ENCODE measurements at regions not wholly inside any gene's neighbourhood (a gene's known extent, or its start where the extent isn't known, plus 50 kb on each side); places are given as distances from the start of the nearest gene placed in this dataset.
"Not testable (repeated sequence)": the region's sequence is repeated elsewhere in the genome, so short reads cannot be mapped to it uniquely, and the experiment has no call there.

DNA sequence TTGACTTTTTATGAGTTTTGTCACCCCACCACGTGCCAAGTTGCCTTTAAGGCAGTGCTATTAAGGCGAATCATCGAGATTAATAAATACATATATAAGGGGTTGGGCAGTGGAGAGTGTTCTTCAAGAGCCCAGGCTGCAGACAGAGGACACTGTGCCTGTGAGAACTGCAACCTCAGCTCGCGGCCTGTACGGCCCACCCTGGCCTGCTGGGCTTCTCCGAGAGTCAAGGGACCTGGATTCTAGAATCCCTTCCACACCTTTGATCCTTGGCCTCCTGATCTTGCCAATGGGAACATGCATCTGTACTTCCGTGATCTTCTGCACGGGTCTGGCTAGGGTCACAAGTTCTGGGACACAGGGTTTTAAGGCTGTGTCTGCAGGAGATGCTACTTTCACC is 54.5 kb downstream of the IRX5 start:
- no peak overlapping the region for H3K27ac Mint-ChIP-seq

DNA sequence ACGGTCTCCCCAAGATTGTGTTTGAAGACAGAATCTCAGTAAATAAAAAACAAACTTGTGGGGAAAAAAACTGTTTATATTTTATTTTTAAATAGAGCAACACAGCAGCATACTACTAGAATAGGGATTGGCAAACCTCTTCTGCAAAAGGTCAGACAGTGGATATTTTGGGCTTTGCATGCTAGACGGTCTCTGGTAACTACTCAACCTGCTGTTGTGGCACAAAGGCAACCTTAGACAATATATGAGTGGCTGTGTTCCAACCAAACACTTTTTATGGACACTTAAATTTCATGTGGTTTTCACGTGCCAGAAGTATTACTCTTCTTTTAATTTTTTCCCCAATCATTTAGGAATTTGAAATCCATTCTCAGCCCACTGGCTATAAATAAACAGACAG is 55.0 kb downstream of the IRX5 start:
- DNase-seq = no peak
- no peaks in the 10 kb centered on the region for H3K4me1 Mint-ChIP-seq
- no peak overlapping the region for H3K4me3 Mint-ChIP-seq
- no peaks in the 10 kb centered on the region for H3K36me3 Mint-ChIP-seq
- no peaks in the 10 kb centered on the region for H3K27me3 Mint-ChIP-seq
- no peak overlapping the region for H3K27ac Mint-ChIP-seq
- H3K9me3 Mint-ChIP-seq = no peaks in the 10 kb centered on the region

More for the DNA sequence above, 54.5 kb downstream of the IRX5 start:
- H3K27me3 Mint-ChIP-seq = no peaks in the 10 kb centered on the region
- no peaks in the 10 kb centered on the region for H3K4me1 Mint-ChIP-seq
- H3K4me3 Mint-ChIP-seq = no peak overlapping the region
- no peaks in the 10 kb centered on the region for H3K36me3 Mint-ChIP-seq
- H3K9me3 Mint-ChIP-seq = no peaks in the 10 kb centered on the region
- DNase-seq = no peak

DNA sequence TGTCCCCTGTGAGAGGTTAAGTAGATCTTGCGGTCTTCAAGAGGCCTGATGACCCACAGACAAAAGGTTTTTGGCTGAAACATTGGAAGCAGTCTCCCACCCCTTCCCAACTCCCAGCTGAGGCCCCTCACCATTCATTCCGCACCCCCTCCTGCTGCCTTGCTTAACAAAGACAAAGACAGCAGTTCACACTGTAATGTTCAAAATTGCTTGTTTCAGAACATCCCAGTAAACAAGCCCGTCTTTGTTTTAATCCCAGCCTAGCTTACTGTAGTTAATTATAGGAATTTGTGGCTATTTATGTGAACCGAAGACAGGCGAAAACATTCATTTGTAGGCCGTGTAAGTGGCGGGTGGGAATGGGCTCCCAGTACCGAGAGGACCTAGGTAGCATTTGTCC is 55.7 kb downstream of the IRX5 start:
- Mint-ChIP-seq H3K27me3 (no peaks in the 10 kb centered on the region), H3K4me1 (no peaks in the 10 kb centered on the region), H3K4me3 (no peak overlapping the region), H3K27ac (no peak overlapping the region), H3K9me3 (no peaks in the 10 kb centered on the region), H3K36me3 (no peaks in the 10 kb centered on the region)
- DNase-seq = no peak

DNA sequence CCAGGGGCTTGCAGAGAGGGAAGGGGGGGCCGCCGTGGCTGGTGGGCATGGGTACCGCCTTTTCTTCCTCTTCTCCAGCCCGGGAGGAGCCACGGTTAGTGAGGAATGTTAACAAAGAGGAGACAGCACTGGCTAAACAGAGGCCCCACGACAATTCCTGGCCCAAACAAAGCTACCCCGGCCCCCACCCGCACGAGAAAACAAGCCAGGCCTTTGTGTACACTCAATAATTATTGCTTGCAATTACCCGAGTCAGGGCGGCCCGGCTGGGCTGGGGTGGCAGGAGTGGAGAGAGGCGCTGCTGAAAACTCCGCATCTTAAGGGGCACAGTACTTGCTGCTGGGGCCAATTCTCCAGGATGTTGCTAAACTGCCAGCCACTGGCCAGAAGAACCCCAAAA is 56.4 kb downstream of the IRX5 start:
- no peaks in the 10 kb centered on the region for H3K36me3 Mint-ChIP-seq
- DNase-seq = no peak
- H3K4me1 Mint-ChIP-seq = no peaks in the 10 kb centered on the region
- no peaks in the 10 kb centered on the region for H3K9me3 Mint-ChIP-seq
- no peak overlapping the region for H3K27ac Mint-ChIP-seq
- H3K4me3 Mint-ChIP-seq = no peak overlapping the region
- no peaks in the 10 kb centered on the region for H3K27me3 Mint-ChIP-seq

DNA sequence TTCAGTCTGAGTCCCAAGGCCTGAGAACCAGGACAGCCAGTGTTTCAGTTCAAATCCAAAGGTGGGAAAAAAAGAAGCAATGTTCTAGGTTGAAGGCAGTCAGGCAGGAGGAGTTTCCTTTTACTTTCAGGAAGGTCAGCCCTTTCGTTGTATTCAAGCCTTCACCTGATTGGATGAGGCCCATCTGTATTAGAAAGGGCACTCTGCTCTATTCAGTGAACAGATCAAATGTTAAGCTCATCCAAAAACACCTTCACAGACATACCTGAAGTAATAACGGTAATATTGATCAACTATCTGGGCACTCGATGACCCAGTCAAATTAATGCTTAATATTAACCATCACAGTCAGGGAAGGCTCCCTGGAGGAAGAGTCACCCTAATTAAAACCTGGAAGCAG is 60.9 kb downstream of the IRX5 start:
- no peak overlapping the region for H3K27ac Mint-ChIP-seq
- no peaks in the 10 kb centered on the region for H3K36me3 Mint-ChIP-seq
- no peak overlapping the region for H3K4me3 Mint-ChIP-seq
- H3K4me1 Mint-ChIP-seq = no peaks in the 10 kb centered on the region
- no peaks in the 10 kb centered on the region for H3K9me3 Mint-ChIP-seq
- peaks cover 6% of the 10 kb centered on the region for H3K27me3 Mint-ChIP-seq
- no peak for DNase-seq

- not testable (repeated sequence) for H3K36me3 Mint-ChIP-seq, H3K27me3 Mint-ChIP-seq, H3K4me1 Mint-ChIP-seq, H3K4me3 Mint-ChIP-seq, H3K9me3 Mint-ChIP-seq, H3K27ac Mint-ChIP-seq, DNase-seq
These were observed 61.3 kb downstream of the IRX5 start for GRCh38 chr16:54991946-54992345.

- Mint-ChIP-seq H3K27ac (no peak overlapping the region), H3K4me1 (no peaks in the 10 kb centered on the region), H3K36me3 (no peaks in the 10 kb centered on the region), H3K9me3 (no peaks in the 10 kb centered on the region), H3K27me3 (peaks cover 18% of the 10 kb centered on the region), H3K4me3 (no peak overlapping the region)
- DNase-seq = no peak
These were observed 62.6 kb downstream of the IRX5 start for GRCh38 chr16:54993106-54993895.

DNA sequence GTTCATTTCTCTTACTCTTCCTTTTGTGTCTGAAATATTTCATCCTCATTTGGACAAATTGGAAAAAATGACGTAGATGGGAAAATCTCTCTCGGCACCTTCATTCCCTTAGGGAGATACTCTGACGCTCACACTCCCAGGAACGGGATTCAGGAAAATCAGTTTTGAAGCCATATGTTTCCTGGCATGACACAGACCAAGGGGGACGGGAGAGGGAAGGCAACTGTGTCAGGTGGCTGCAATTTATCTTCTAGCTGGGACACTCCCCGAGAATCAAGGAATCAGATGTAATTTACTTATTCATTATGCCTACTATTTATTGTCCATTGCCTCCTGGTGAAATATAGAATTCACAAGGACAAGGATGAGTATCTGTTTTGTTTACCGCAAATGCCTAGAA is 65.5 kb downstream of the IRX5 start:
- Mint-ChIP-seq H3K27me3 (peaks cover 20% of the 10 kb centered on the region), H3K9me3 (no peaks in the 10 kb centered on the region), H3K4me1 (no peaks in the 10 kb centered on the region), H3K27ac (no peak overlapping the region), H3K36me3 (no peaks in the 10 kb centered on the region), H3K4me3 (no peak overlapping the region)
- no peak for DNase-seq

DNA sequence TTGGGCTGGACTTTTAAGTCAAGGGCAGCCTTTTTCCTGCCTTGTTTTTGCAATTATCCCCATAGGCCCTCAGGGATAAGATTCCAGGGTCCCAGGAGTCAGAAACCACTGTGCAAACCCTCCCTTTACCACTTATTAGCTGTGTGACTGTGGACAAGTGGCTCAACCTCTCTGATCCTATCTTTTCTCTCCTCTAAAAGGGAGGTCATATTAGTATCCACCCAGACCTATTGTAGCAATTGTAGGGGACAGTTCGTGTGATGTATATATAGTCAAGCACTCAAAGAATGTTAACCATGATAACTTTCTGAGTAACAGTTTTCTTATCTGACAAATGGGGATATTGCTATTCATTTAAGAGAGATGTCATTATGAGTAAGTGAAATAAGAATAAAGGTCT is 68.2 kb downstream of the IRX5 start:
- Mint-ChIP-seq H3K9me3 (no peaks in the 10 kb centered on the region), H3K4me1 (no peaks in the 10 kb centered on the region), H3K36me3 (no peaks in the 10 kb centered on the region), H3K4me3 (no peak overlapping the region), H3K27me3 (peaks cover 20% of the 10 kb centered on the region), H3K27ac (no peak overlapping the region)
- no peak for DNase-seq

- H3K27ac Mint-ChIP-seq = no peak overlapping the region
- no peak for DNase-seq
- H3K9me3 Mint-ChIP-seq = no peaks in the 10 kb centered on the region
- H3K27me3 Mint-ChIP-seq = peaks cover 20% of the 10 kb centered on the region
- no peaks in the 10 kb centered on the region for H3K36me3 Mint-ChIP-seq
- H3K4me1 Mint-ChIP-seq = no peaks in the 10 kb centered on the region
- H3K4me3 Mint-ChIP-seq = no peak overlapping the region
These were observed 68.8 kb downstream of the IRX5 start for GRCh38 chr16:54999481-54999880.

DNA sequence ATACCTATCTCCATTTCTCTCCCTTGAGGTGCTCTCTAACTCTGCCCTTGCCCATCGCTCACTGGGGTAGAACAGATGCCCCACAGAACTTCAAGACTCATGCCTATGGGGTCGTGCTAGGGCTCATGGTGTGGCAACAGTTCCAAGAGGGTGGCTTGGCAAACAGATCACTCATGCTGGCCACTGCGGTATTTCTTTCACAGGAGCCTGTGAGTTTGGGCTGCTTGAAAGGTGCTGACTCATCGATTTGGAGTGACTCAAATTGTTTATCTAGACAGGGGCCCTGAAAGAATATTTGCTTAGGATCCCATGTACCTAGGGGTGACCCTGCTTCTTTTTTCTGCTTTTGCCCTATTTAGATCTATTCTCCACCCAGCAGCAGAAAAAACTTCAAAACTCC is 69.9 kb downstream of the IRX5 start:
- no peaks in the 10 kb centered on the region for H3K4me1 Mint-ChIP-seq
- no peaks in the 10 kb centered on the region for H3K9me3 Mint-ChIP-seq
- peaks cover 20% of the 10 kb centered on the region for H3K27me3 Mint-ChIP-seq
- no peak overlapping the region for H3K27ac Mint-ChIP-seq
- no peaks in the 10 kb centered on the region for H3K36me3 Mint-ChIP-seq
- no peak for DNase-seq
- H3K4me3 Mint-ChIP-seq = no peak overlapping the region

GRCh38 chr16:55001931-55002330 is 71.3 kb downstream of the IRX5 start:
- H3K9me3 Mint-ChIP-seq = no peaks in the 10 kb centered on the region

GRCh38 chr16:55002419-55002818 is 71.8 kb downstream of the IRX5 start:
- no peak overlapping the region for H3K27ac Mint-ChIP-seq
- no peak for DNase-seq
- no peaks in the 10 kb centered on the region for H3K36me3 Mint-ChIP-seq
- no peaks in the 10 kb centered on the region for H3K9me3 Mint-ChIP-seq
- H3K4me1 Mint-ChIP-seq = no peaks in the 10 kb centered on the region
- H3K4me3 Mint-ChIP-seq = no peak overlapping the region
- H3K27me3 Mint-ChIP-seq = peaks cover 7% of the 10 kb centered on the region

More at GRCh38 chr16:55001931-55002330, 71.3 kb downstream of the IRX5 start:
- Mint-ChIP-seq H3K27ac (no peak overlapping the region), H3K4me3 (no peak overlapping the region), H3K27me3 (peaks cover 11% of the 10 kb centered on the region), H3K4me1 (no peaks in the 10 kb centered on the region), H3K36me3 (no peaks in the 10 kb centered on the region)
- no peak for DNase-seq

DNA sequence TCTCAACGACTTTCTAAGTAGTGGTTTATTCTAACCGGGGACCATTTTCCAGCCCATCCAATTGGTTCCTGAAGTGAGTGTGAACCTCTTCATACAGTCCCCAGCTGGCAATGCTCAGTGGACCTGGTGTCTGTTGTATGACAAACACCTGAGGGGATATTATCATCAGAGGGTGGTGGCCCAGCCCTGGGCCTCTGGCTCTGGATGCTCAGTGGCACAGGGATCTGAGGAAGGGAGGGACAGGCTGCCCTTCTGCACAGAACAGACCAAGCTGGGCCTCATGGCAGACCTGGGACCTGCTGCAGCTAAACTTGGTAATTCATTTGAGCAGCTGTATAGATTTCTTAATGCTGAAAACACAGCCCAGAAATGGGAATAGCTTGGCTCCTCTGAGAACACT is 72.6 kb downstream of the IRX5 start:
- Mint-ChIP-seq H3K4me3 (no peak overlapping the region), H3K27me3 (peaks cover 2% of the 10 kb centered on the region), H3K9me3 (no peaks in the 10 kb centered on the region), H3K27ac (no peak overlapping the region), H3K36me3 (no peaks in the 10 kb centered on the region), H3K4me1 (no peaks in the 10 kb centered on the region)
- no peak for DNase-seq

DNA sequence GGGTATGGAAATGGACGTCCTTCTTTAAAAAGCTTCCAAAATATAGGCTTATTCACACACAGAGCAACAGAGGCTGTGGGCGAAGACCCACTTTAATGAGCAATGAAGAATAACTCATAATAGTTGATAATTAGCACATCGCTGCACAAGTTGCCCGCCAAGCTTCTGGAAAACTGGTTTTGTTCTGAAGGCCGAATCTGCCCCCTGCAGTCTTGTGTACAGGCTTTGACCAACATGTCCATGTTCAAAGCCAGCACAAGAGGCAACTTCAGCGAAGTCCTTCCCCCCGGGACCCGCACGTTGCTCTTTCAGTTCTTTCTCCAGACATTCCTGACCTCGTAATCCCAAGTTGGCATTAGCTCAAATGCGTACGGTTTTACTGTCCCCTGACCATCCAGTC is 73.3 kb downstream of the IRX5 start:
- DNase-seq = no peak
- no peaks in the 10 kb centered on the region for H3K36me3 Mint-ChIP-seq

DNA sequence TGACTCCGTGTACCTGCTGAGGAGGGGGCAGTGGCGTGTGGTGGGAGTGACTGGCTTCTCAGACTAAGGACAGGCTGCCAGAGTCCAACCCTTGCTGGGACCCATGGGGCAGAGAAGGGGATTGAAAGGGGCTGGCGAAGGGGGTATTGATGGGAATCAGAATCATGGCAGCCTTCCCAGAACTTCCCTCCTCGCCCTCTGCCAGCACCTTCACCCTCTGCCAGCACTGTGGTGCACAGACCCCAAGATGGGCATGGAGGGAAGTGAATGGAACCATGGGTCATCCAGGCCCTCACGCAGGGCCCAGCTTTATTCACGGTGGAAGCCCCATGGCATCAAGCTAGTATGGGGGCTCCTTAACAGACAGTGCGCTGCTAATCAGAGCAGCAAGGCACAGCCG is 76.8 kb downstream of the IRX5 start:
- DNase-seq = no peak
- Mint-ChIP-seq H3K27ac (no peak overlapping the region), H3K27me3 (no peaks in the 10 kb centered on the region), H3K36me3 (no peaks in the 10 kb centered on the region), H3K4me3 (no peak overlapping the region), H3K9me3 (no peaks in the 10 kb centered on the region), H3K4me1 (no peaks in the 10 kb centered on the region)

More for the DNA sequence above, 73.3 kb downstream of the IRX5 start:
- H3K4me3 Mint-ChIP-seq = no peak overlapping the region
- H3K27ac Mint-ChIP-seq = no peak overlapping the region
- H3K4me1 Mint-ChIP-seq = no peaks in the 10 kb centered on the region
- no peaks in the 10 kb centered on the region for H3K9me3 Mint-ChIP-seq
- H3K27me3 Mint-ChIP-seq = no peaks in the 10 kb centered on the region

Data from activated naive CD8-positive, alpha-beta T cell treated with anti-CD3 and anti-CD28 coated beads for 36 hours (primary cell).